ENCODE measurements at regions not wholly inside any gene's neighbourhood (a gene's known extent, or its start where the extent isn't known, plus 50 kb on each side); places are given as distances from the start of the nearest gene placed in this dataset.

GRCh38 chr13:111064661-111065060, 50.4 kb upstream of the ARHGEF7 start:
- Histone ChIP-seq H3K9me3 (no peaks in the 10 kb centered on the region), H3K36me3 (no peaks in the 10 kb centered on the region), H3K27me3 (no peaks in the 10 kb centered on the region), H3K4me3 (no peak overlapping the region), H3K9ac (ENCODE audit: low read depth in 2 of 2, low read length in 2 of 2) (no peak overlapping the region), H3K4me1 (no peaks in the 10 kb centered on the region), H3K27ac (no peak overlapping the region)
- intact Hi-C loops (cut with DNase I): loop anchor here (5.0 kb wide), 1 partner anchor 153 kb away; no protein-coding TSS in a partner anchor
- no peak for DNase-seq
- TF ChIP-seq CTCF (IDR thresholded peaks at IDR 0.05): no peak

- Histone ChIP-seq H3K4me3 (no peak overlapping the region), H3K27me3 (no peaks in the 10 kb centered on the region), H3K27ac (no peak overlapping the region), H3K9ac (ENCODE audit: low read depth in 2 of 2, low read length in 2 of 2) (no peak overlapping the region), H3K9me3 (no peaks in the 10 kb centered on the region), H3K36me3 (no peaks in the 10 kb centered on the region), H3K4me1 (no peaks in the 10 kb centered on the region)
- DNase-seq: no peak
- intact Hi-C loops (cut with DNase I): no loop called here
- no peak for TF ChIP-seq CTCF (IDR thresholded peaks at IDR 0.05)
These were observed 52.1 kb upstream of the ARHGEF7 start for GRCh38 chr13:111062966-111063365.

- Histone ChIP-seq H3K9ac (ENCODE audit: low read depth in 2 of 2, low read length in 2 of 2) (no peak overlapping the region), H3K36me3 (no peaks in the 10 kb centered on the region), H3K4me1 (no peaks in the 10 kb centered on the region), H3K9me3 (no peaks in the 10 kb centered on the region), H3K27ac (no peak overlapping the region), H3K27me3 (no peaks in the 10 kb centered on the region), H3K4me3 (no peak overlapping the region)
- DNase-seq: no peak
- TF ChIP-seq CTCF (IDR thresholded peaks at IDR 0.05): no peak
- intact Hi-C loops (cut with DNase I): no loop called here
These were observed 52.8 kb upstream of the ARHGEF7 start for GRCh38 chr13:111062305-111062704.

- intact Hi-C loops (cut with DNase I): no loop called here
- no peak overlapping the region for H3K27ac ChIP-seq
- no peak for DNase-seq
- no peak overlapping the region for H3K4me3 ChIP-seq
- no peaks in the 10 kb centered on the region for H3K4me1 ChIP-seq
- H3K9ac ChIP-seq (ENCODE audit: low read depth in 2 of 2, low read length in 2 of 2): no peak overlapping the region
- no peaks in the 10 kb centered on the region for H3K27me3 ChIP-seq
- no peak for TF ChIP-seq CTCF (IDR thresholded peaks at IDR 0.05)
- H3K9me3 ChIP-seq: no peaks in the 10 kb centered on the region
- H3K36me3 ChIP-seq: no peaks in the 10 kb centered on the region
These were observed 53.6 kb upstream of the ARHGEF7 start for GRCh38 chr13:111061358-111062045.

GRCh38 chr13:111060237-111060919, 54.7 kb upstream of the ARHGEF7 start:
- no peaks in the 10 kb centered on the region for H3K36me3 ChIP-seq
- TF ChIP-seq CTCF (IDR thresholded peaks at IDR 0.05): no peak
- intact Hi-C loops (cut with DNase I): no loop called here

More at GRCh38 chr13:111060237-111060919, 54.7 kb upstream of the ARHGEF7 start:
- Histone ChIP-seq H3K9me3 (no peaks in the 10 kb centered on the region), H3K27ac (no peak overlapping the region), H3K27me3 (no peaks in the 10 kb centered on the region), H3K4me1 (no peaks in the 10 kb centered on the region), H3K9ac (ENCODE audit: low read depth in 2 of 2, low read length in 2 of 2) (no peak overlapping the region), H3K4me3 (no peak overlapping the region)
- DNase-seq: no peak

All from colonic mucosa (tissue), 4 donors.